ENCODE measurements at regions not wholly inside any gene's neighbourhood (a gene's known extent, or its start where the extent isn't known, plus 50 kb on each side); places are given as distances from the start of the nearest gene placed in this dataset.

DNA sequence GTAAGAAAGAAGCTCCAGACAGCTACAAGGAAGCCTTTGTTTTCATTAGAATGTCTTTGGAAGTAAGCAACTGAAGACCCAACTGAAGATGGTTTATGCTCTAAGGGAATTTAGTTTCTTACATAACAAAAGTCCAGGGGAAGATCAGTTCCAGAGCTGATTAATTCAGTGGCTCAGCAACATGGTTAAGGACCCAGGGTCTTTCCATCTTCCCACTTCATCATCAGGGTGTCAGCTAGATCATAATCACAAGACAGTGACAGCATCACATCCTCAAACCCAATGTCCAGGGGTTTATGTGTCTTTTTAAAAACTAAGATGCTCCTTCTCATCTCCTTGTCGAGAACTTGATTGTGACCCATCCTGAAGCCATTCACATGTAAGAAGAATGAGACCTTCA, 119.7 kb upstream of the PRDM1 start:
- DNase-seq (ENCODE audit: low read depth in 2 of 3, low spot score in 2 of 3), result no peak

GRCh38 chr6:105964979-105965760, 121.0 kb upstream of the PRDM1 start:
- no peak for DNase-seq (ENCODE audit: low read depth in 2 of 3, low spot score in 2 of 3)

GRCh38 chr6:105954148-105954547, 132.0 kb upstream of the PRDM1 start:
- DNase-seq (ENCODE audit: low read depth in 2 of 3, low spot score in 2 of 3), result no peak

DNA sequence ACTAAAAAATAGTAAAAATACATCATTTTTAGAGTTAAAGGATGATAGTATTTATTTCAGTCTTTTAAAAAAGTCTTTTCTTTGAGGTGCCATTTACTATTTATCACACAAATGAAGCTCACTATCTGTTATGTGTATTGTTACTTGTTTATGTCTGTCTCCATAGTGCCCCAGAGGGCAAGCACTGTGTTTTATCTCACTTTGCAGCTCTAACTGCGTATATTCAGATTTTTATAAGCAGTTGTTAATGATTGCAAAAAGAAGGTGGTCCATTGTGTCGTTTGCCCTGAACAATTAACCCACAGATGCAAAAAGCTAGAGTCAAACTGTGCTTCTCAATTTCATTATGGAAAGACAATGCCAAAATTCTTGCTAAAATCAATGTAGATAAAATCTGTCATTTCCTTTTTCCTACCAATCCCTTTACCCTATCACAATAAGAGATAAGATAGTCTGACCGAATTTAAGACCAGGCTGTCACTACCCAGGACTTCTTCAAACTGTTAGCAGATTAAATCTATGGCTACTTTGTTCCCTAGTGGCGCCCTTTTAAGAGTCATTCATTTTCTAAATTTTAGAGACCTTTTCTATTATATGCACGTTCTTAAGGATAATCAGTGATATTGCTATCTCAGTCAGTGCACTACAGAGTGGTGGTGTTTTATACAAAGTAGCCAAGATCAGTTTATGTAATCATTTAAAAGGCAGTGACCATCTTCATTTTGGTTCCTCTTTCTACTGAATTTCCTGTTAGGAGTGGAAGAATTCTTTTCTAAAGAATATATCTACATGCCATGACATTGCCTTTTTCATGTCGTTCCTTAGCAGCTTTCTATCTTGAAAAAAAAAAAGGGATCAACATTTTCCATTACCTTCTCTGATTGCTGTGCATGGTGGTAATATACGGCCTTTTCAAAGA, 133.1 kb upstream of the PRDM1 start:
- no peak for DNase-seq (ENCODE audit: low read depth in 2 of 3, low spot score in 2 of 3)

- no peak for DNase-seq (ENCODE audit: low read depth in 2 of 3, low spot score in 2 of 3)
These were observed 133.8 kb upstream of the PRDM1 start for GRCh38 chr6:105952326-105952725.

DNA sequence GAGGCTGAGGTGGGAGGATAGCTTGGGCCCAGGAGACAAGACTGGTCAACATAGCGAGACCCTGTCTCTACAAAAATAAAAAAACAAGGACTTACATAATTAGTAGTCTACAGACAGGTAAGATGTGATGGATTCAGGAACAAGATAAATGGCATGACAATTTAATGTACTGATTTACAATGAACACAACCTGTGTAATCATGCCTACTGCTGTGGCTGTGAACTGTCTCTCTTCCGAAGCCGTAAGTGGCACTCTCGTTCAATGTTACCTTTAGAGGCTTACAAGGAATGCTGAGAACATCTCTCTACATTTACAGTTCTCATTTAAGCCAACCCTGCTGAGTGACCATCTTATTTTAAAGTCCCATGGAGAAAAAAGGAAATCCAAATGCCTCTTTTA, 134.8 kb upstream of the PRDM1 start:
- no peak for DNase-seq (ENCODE audit: low read depth in 2 of 3, low spot score in 2 of 3)

- no peak for DNase-seq (ENCODE audit: low read depth in 2 of 3, low spot score in 2 of 3)
These were observed 136.3 kb upstream of the PRDM1 start for GRCh38 chr6:105949869-105950268.

DNA sequence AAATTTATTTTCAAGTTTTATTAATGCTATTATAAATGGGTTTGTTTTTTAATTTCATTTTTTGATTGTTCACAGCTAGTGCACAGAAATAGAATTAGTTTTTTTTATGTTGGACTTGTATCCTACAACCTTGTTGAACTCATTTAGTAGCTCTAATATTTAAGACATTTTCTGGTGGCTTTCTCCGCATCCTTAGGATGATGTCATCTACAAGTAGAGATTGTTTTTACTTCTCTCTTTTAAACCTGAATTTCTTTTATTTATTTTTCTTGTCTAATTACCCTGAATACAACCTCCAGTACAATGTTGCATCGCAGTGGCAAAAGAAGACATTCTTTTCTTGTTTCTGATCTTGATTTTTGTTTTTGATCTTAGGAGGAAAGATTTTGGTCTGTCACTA, 142.6 kb upstream of the PRDM1 start:
- DNase-seq (ENCODE audit: low read depth in 2 of 3, low spot score in 2 of 3), result no peak

DNA sequence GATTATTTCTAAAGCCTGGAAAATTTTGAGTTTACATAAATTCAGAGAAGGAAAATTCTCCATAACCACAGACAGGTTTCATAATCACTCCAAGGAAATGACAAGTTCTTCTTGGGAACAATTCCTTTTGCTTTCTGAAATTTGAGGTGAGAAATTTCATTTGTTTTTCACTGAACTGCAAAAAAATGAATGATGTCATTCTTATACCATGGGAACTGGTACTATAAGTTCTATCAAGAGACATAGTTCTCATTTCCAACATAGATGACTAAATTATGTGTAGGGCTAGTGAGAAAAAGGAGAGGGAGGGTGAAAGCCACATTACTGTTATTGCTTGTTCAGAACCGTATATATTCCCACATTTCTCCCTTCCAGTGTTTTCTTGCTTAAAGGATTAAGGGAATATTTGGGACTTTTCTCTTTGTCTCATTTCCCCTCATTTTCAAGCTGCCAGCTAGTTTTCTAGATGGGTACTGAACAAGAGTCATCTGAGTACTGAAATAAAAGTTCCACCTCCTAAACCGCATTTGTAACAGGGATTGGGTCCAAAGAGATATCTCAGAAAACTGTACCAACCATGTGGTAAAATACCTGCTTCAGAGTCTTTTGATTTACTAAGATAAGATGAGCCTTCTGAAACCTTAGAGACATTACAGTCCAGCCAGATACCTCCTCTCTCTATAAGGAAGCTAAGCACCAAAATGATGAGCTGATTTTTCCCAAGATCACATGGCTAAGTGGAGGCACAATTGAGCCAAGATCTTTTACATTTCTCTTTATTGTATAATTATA, 144.3 kb upstream of the PRDM1 start:
- no peak for DNase-seq (ENCODE audit: low read depth in 2 of 3, low spot score in 2 of 3)

GRCh38 chr6:105940990-105941389, 145.1 kb upstream of the PRDM1 start:
- no peak for DNase-seq (ENCODE audit: low read depth in 2 of 3, low spot score in 2 of 3)

GRCh38 chr6:105936972-105937371, 149.2 kb upstream of the PRDM1 start:
- DNase-seq (ENCODE audit: low read depth in 2 of 3, low spot score in 2 of 3), result no peak

DNA sequence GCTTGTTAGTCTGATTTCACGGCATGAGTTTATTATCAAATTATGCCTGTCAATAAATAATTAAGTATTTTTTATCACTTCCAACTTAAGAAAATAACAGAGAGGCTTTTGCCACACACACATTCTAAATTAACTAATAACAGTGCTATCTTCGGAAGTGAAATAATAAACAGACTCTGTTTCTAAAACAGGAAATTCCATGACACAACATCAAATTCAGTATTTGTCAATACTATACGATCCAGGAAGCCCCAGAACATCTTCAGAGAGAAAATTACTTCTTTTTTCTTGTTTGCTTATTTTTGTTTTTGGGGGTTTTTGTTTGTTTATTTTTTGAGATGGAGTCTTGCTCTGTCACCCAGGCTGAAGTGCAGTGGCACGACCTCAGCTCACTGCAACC, 150.7 kb upstream of the PRDM1 start:
- no peak for DNase-seq (ENCODE audit: low read depth in 2 of 3, low spot score in 2 of 3)

- no peak for DNase-seq (ENCODE audit: low read depth in 2 of 3, low spot score in 2 of 3)
These were observed 151.4 kb upstream of the PRDM1 start for GRCh38 chr6:105934708-105935107.

DNA sequence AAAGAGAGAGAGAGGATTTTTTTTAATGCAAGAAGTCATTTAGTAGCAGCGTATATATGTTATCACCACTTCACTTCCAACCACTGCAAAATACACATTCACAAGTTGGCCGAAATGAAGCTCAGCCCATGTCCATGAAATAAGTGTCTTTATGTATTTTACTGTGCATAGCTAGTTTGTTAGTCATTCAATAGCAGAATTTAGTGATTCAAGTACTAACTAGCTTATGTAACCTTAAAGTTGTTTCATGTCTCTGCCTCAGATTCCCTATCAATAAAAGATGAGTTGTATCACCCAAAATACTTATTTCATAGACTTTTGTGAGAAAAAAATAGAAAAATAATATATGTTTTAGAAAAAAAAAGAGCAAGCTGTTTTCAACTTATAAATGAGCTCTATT, 153.7 kb upstream of the PRDM1 start:
- DNase-seq (ENCODE audit: low read depth in 2 of 3, low spot score in 2 of 3), result no peak

- no peak for DNase-seq (ENCODE audit: low read depth in 2 of 3, low spot score in 2 of 3)
These were observed 156.5 kb upstream of the PRDM1 start for GRCh38 chr6:105929626-105930025.

DNA sequence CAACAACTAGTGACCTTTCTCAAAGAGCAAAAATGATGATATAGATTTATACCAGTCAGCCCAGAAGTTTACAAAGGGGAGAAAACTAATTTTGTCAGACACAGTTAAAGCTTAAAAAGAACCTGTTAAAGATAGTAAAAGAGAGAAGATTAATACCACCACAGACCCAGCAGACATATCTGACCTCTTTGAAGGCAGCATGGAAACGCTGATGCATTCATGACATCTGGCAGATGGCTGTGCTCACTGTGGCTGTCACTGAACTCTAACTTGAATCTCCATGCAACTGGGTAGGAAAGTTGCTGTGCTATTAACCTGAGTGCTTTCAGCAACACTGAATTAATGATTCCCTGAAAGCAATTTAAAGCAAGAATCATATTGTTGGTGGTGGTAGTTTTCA, 159.8 kb upstream of the PRDM1 start:
- DNase-seq (ENCODE audit: low read depth in 2 of 3, low spot score in 2 of 3), result no peak

- DNase-seq (ENCODE audit: low read depth in 2 of 3, low spot score in 2 of 3), result no peak
These were observed 160.4 kb upstream of the PRDM1 start for GRCh38 chr6:105925706-105926105.

DNA sequence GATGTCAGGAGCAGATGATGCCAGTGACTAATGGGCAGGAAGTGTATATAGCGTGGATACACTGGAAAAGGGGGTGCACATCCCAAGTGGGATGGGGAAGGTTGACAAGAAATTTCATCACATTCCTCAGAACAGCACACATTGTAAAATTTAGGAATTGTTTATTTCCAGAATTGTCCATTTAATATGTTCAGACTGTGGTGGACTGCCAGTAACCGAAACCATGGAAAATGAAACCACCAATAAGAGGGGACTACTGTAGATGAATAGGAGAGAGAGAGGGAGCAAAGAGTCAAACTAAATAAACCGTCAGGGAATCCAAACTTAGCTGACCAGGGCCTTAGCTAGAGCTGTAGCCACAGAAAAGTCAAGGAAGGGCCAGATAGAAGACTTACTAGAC, 164.4 kb upstream of the PRDM1 start:
- no peak for DNase-seq (ENCODE audit: low read depth in 2 of 3, low spot score in 2 of 3)

DNA sequence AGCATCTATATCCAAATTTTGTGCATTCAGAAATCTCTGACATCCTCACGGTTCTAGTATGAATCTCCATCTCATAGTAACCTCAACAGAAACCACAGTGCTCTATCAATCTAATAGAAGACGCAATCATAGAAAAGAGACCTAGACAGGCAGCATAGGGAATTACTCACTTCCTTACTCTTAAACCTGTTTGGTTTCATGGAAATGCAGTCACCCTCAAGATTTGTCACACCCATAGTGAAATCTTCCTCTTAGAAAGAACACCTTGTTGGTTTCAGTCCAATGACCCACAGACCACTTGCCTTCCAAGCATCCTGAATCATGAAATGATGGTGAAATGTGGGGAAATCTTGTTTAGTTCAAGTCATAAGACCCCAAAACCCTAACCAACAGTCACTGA, 166.1 kb upstream of the PRDM1 start:
- no peak for DNase-seq (ENCODE audit: low read depth in 2 of 3, low spot score in 2 of 3)

- no peak for DNase-seq (ENCODE audit: low read depth in 2 of 3, low spot score in 2 of 3)
These were observed 169.0 kb upstream of the PRDM1 start for GRCh38 chr6:105917038-105917695.

- DNase-seq (ENCODE audit: low read depth in 2 of 3, low spot score in 2 of 3), result no peak
These were observed 175.0 kb upstream of the PRDM1 start for GRCh38 chr6:105911106-105911629.
